B cell (primary cell): ENCODE measurements at regions not wholly inside any gene's neighbourhood (a gene's known extent, or its start where the extent isn't known, plus 50 kb on each side); places are given as distances from the start of the nearest gene placed in this dataset.

ENCODE experiments used
- ATAC-seq: fragments of 200-7000 bp; cut with Tn5 transposase; one replicate; pipeline ENCODE4 v1.10.0; 2021; ENCODE audit warnings: low read depth, mild to moderate bottlenecking, moderate number of reproducible peaks, moderate library complexity
- CTCF ChIA-PET: fragments of 350-600 bp; sonication (Branson Sonifier 250); formaldehyde crosslinking; loops from one replicate; lab custom pipeline; 2021; ENCODE audit warnings: antibody characterized with exemption, inconsistent platforms; lab: Charles Lee
- POLR2A ChIA-PET: fragments of 350-600 bp; sonication (Branson Sonifier 250); formaldehyde crosslinking; loops from one replicate; lab custom pipeline; 2021; ENCODE audit warnings: antibody characterized with exemption; lab: Charles Lee
- DNase-seq: peaks from one replicate; pipeline ENCODE4 v3.0.0; 2013
- H2AFZ ChIP-seq: 2 replicates; pipeline ENCODE4 v1.6.1; 2012; ENCODE audit warnings: mild to moderate bottlenecking, low read depth, low read length; ENCODE audit not compliant: insufficient read depth, poor library complexity, severe bottlenecking
- H3K27ac ChIP-seq, 2 donors: 1 replicate in 1 of 2; 2 replicates in 1 of 2; pipeline ENCODE4 v1.5.1; 2012 to 2013; ENCODE audit warnings: low read length in 2 of 2, mild to moderate bottlenecking in 2 of 2, moderate library complexity in 1 of 2
- H3K27me3 ChIP-seq, 4 experiments: fragments of 200-600 bp in 1 of 4; sonication (generic) in 1 of 4; replicated peaks in 1 of 4; 1 replicate in 2 of 4; 2 replicates in 2 of 4; pipeline versions ENCODE4 v1.6.1 to v1.7.0; 2013 to 2016; ENCODE audit warnings: low read length in 3 of 4, mild to moderate bottlenecking in 2 of 4, mixed read lengths in 1 of 4, moderate library complexity in 1 of 4; ENCODE audit not compliant: insufficient read depth in 4 of 4, control insufficient read depth in 3 of 4; ENCODE audit errors: control extremely low read depth in 1 of 4
- H3K36me3 ChIP-seq, 2 experiments: replicated peaks in 1 of 2; 1 replicate in 1 of 2; 2 replicates in 1 of 2; pipeline versions ENCODE4 v1.6.1 to v1.7.1; 2013; ENCODE audit warnings: low read length in 1 of 2; ENCODE audit not compliant: insufficient read depth in 2 of 2, control insufficient read depth in 1 of 2; ENCODE audit errors: control extremely low read depth in 1 of 2, extremely low read depth in 1 of 2
- H3K4me1 ChIP-seq, 2 donors: fragments of 200-600 bp in 1 of 2; sonication (generic) in 1 of 2; 1 replicate in 1 of 2; 2 replicates in 1 of 2; pipeline versions ENCODE4 v1.5.1 to v1.6.1; 2013 to 2017; ENCODE audit warnings: low read length in 2 of 2; ENCODE audit not compliant: control insufficient read depth in 2 of 2, insufficient read depth in 2 of 2
- H3K4me2 ChIP-seq: replicated peaks from 2 replicates; pipeline ENCODE3; 2012; ENCODE audit warnings: mild to moderate bottlenecking, low read depth, low read length; ENCODE audit not compliant: poor library complexity, severe bottlenecking
- H3K4me3 ChIP-seq, 5 experiments: fragments of 200-600 bp in 1 of 5; sonication (generic) in 1 of 5; 1 replicate in 3 of 5; 2 replicates in 2 of 5; pipeline versions ENCODE4 v1.5.1 to v1.7.0; 2011 to 2016; ENCODE audit warnings: low read length in 4 of 5, mild to moderate bottlenecking in 4 of 5, low read depth in 2 of 5, control low read depth in 1 of 5, moderate library complexity in 1 of 5; ENCODE audit not compliant: insufficient read depth in 1 of 5; ENCODE audit errors: control extremely low read depth in 1 of 5, extremely low read depth in 1 of 5
- H3K79me2 ChIP-seq: fragments of 200-600 bp; sonication (generic); one replicate; pipeline ENCODE4 v1.6.0; 2016; ENCODE audit warnings: low read length; ENCODE audit not compliant: control insufficient read depth, insufficient read depth
- H3K9ac ChIP-seq: fragments of 200-600 bp; sonication (generic); 2 replicates; pipeline ENCODE4 v1.6.1; 2017; ENCODE audit warnings: mild to moderate bottlenecking, low read length, moderate library complexity
- H3K9me3 ChIP-seq, 3 donors: one replicate each; pipeline versions ENCODE4 v1.6.1 to v1.7.1; 2013; ENCODE audit warnings: low read length in 2 of 3; ENCODE audit not compliant: control insufficient read depth in 2 of 3, insufficient read depth in 1 of 3; ENCODE audit errors: control extremely low read depth in 1 of 3
- H4K20me1 ChIP-seq: 2 replicates; pipeline ENCODE4 v1.6.0; 2012; ENCODE audit warnings: mild to moderate bottlenecking, low read length; ENCODE audit not compliant: insufficient read depth, control insufficient read depth, poor library complexity, severe bottlenecking
- H3K27ac Mint-ChIP-seq: one replicate; pipeline ENCODE4 v1.8.0; 2021; ENCODE audit warnings: mixed read lengths
- H3K27me3 Mint-ChIP-seq: one replicate; pipeline ENCODE4 v1.8.0; 2021; ENCODE audit warnings: mixed read lengths
- H3K4me1 Mint-ChIP-seq: one replicate; pipeline ENCODE4 v1.8.0; 2021; ENCODE audit warnings: mixed read lengths
- H3K4me3 Mint-ChIP-seq: one replicate; pipeline ENCODE4 v1.8.0; 2021; ENCODE audit warnings: mixed read lengths
- H3K9me3 Mint-ChIP-seq: one replicate; pipeline ENCODE4 v1.8.0; 2022; ENCODE audit warnings: mixed read lengths; ENCODE audit not compliant: insufficient read depth
- CTCF ChIP-seq: fragments of 200-600 bp; IDR thresholded peaks from one replicate; pipeline ENCODE4 v1.8.0; 2022; ENCODE audit warnings: antibody characterized with exemption, mild to moderate bottlenecking
- EZH2 ChIP-seq: IDR thresholded peaks from 2 replicates; pipeline ENCODE4 v1.6.1; 2012; ENCODE audit warnings: borderline replicate concordance, low read depth, mild to moderate bottlenecking, moderate library complexity, low read length; ENCODE audit not compliant: insufficient read depth, poor library complexity, severe bottlenecking
- WGBS: methylation state at CpG from one replicate; pipeline ENCODE4 v1.1.5; 2013; ENCODE audit warnings: missing lambda C conversion rate; ENCODE audit not compliant: insufficient coverage; 5-methylcytosine and 5-hydroxymethylcytosine counted together
- intact Hi-C: fragments of 100-400 bp; cut with micrococcal nuclease; formaldehyde crosslinking; loops from one replicate; pipeline ENCODE4 v1.10.0; 2022

GRCh38 chr5:8523501-8523900, 654.6 kb downstream of the MTRR start:
- Histone ChIP-seq H4K20me1 (no peaks in the 10 kb centered on the region), H3K79me2 (no peaks in the 10 kb centered on the region), H3K27ac (no peak overlapping the region), H2AFZ (no peak overlapping the region), H3K36me3 (no peaks in the 10 kb centered on the region), H3K27me3 (no peaks in the 10 kb centered on the region), H3K9ac (no peak overlapping the region), H3K4me1 (no peaks in the 10 kb centered on the region), H3K4me2 (no peak overlapping the region), H3K4me3 (no peak overlapping the region), H3K9me3 (no peaks in the 10 kb centered on the region)
- POLR2A ChIA-PET = no interaction called here
- Mint-ChIP-seq H3K4me3 (no peak overlapping the region), H3K9me3 (no peaks in the 10 kb centered on the region), H3K4me1 (no peaks in the 10 kb centered on the region), H3K27ac (no peak overlapping the region), H3K27me3 (no peaks in the 10 kb centered on the region)
- intact Hi-C loops = no loop called here
- ATAC-seq = no peak
- CTCF ChIA-PET = no interaction called here
- no peak for DNase-seq
- TF ChIP-seq EZH2 = no peak
- no peak for TF ChIP-seq CTCF
- 63% methylated on average over 2 of the region's 3 CpGs for WGBS

GRCh38 chr5:8525819-8526218, 656.9 kb downstream of the MTRR start:
- no peaks in the 10 kb centered on the region for H3K9me3 Mint-ChIP-seq
- ATAC-seq (no peak), DNase-seq (no peak)
- no peaks in the 10 kb centered on the region for H3K79me2 ChIP-seq
- TF ChIP-seq CTCF (no peak), EZH2 (no peak)
- no peak overlapping the region for H3K4me2 ChIP-seq
- no peaks in the 10 kb centered on the region for H3K27me3 Mint-ChIP-seq
- H3K36me3 ChIP-seq = no peaks in the 10 kb centered on the region
- no peak overlapping the region for H2AFZ ChIP-seq
- H3K4me1 ChIP-seq = no peaks in the 10 kb centered on the region
- no peak overlapping the region for H3K27ac ChIP-seq
- H3K9ac ChIP-seq = no peak overlapping the region
- no peak overlapping the region for H3K4me3 Mint-ChIP-seq
- POLR2A ChIA-PET = no interaction called here
- H3K27ac Mint-ChIP-seq = no peak overlapping the region
- intact Hi-C loops = no loop called here
- WGBS = 83% methylated on average over 1 of the region's 2 CpGs
- H3K9me3 ChIP-seq = no peaks in the 10 kb centered on the region
- H3K4me1 Mint-ChIP-seq = no peaks in the 10 kb centered on the region
- H4K20me1 ChIP-seq = no peaks in the 10 kb centered on the region
- no peak overlapping the region for H3K4me3 ChIP-seq
- H3K27me3 ChIP-seq = no peaks in the 10 kb centered on the region
- CTCF ChIA-PET = no interaction called here
